Heart left ventricle (tissue), 16 donors: ENCODE measurements at regions not wholly inside any gene's neighbourhood (a gene's known extent, or its start where the extent isn't known, plus 50 kb on each side); places are given as distances from the start of the nearest gene placed in this dataset.
A peak's percentile ranks its signal among the peaks of the same experiment; 100 is the strongest.

ENCODE experiments used
- ATAC-seq, 4 donors: fragments of 200-7000 bp; cut with Tn5 transposase; one replicate each; pipeline ENCODE4 v1.9.1; 2020 to 2022; ENCODE audit warnings: moderate library complexity in 4 of 4, mild to moderate bottlenecking in 3 of 4, moderate number of reproducible peaks in 1 of 4
- DNase-seq, 5 donors: peaks; one replicate each; pipeline ENCODE4 v3.0.0-alpha.2; 2020
- H3K27ac ChIP-seq, 12 donors: fragments of 200-600 bp; sonication (generic) in 4 of 12; one replicate each; pipeline versions ENCODE4 v1.5.0 to v1.8.0; 2016 to 2022; ENCODE audit warnings: mild to moderate bottlenecking in 2 of 12
- H3K27me3 ChIP-seq, 9 donors: fragments of 200-600 bp; sonication (generic) in 2 of 9; one replicate each; pipeline versions ENCODE4 v1.5.1 to v1.8.0; 2016 to 2022; ENCODE audit warnings: mild to moderate bottlenecking in 3 of 9
- H3K36me3 ChIP-seq, 9 donors: fragments of 200-600 bp; sonication (generic) in 2 of 9; one replicate each; pipeline versions ENCODE4 v1.5.0 to v1.8.0; 2018 to 2022; ENCODE audit warnings: mild to moderate bottlenecking in 2 of 9
- H3K4me1 ChIP-seq, 12 donors: fragments of 200-600 bp; sonication (generic) in 4 of 12; one replicate each; pipeline versions ENCODE4 v1.5.0 to v1.8.0; 2016 to 2022; ENCODE audit warnings: mild to moderate bottlenecking in 3 of 12
- H3K4me3 ChIP-seq, 12 donors: fragments of 200-600 bp; sonication (generic) in 4 of 12; one replicate each; pipeline versions ENCODE4 v1.5.0 to v1.8.0; 2017 to 2022; ENCODE audit warnings: mild to moderate bottlenecking in 9 of 12, moderate library complexity in 4 of 12
- H3K9me3 ChIP-seq, 12 donors: fragments of 200-600 bp; sonication (generic) in 4 of 12; one replicate each; pipeline versions ENCODE4 v1.5.0 to v1.8.0; 2016 to 2022; ENCODE audit warnings: mild to moderate bottlenecking in 1 of 12
- CTCF ChIP-seq, 12 donors: fragments of 200-600 bp; sonication (generic) in 4 of 12; IDR thresholded peaks; one replicate each; pipeline versions ENCODE4 v1.5.0 to v1.8.0; 2018 to 2022; ENCODE audit warnings: antibody characterized with exemption in 12 of 12, mild to moderate bottlenecking in 5 of 12
- POLR2A ChIP-seq, 2 donors: fragments of 450-650 bp; IDR thresholded peaks; one replicate each; pipeline ENCODE4 v1.6.1; 2017; ENCODE audit warnings: antibody characterized with exemption in 2 of 2, mild to moderate bottlenecking in 2 of 2, moderate library complexity in 2 of 2
- WGBS, 4 donors: extraction: QIAGEN DNeasy Blood & Tissue Kit in 2 of 4; methylation state at CpG; one replicate each; pipeline versions ENCODE4 v1.1.5 to v1.1.7; 2013 to 2018; 5-methylcytosine and 5-hydroxymethylcytosine counted together
- intact Hi-C, 10 donors: fragments of 100-400 bp; cut with DNase I; formaldehyde crosslinking; loops; one replicate each; pipeline versions ENCODE4 v1.11.1 to v1.14.2; 2022
- donor health status: ischemic (EF 13 %, LVEDD 7.1; RV severe dilation, severe dysfunction).
- donor health status: healthy with polysubstance abuse.
- donor health status: DM: no; HTN: yes; CAD: no.
- donor health status: DM: no; HTN: no; CAD: no.
- donor health status: ischemic (EF 25% LVEDD 6.9; RV normal size, moderate dysfunction).
- donor health status: ischemic (EF 25% LVEDD 5.7; RV mildly dilated, moderate dysfunction).
- donor health status: healthy.
- donor health status: DM: yes; HTN: yes; CAD: no.
- donor health status: ischemic (EF 35%, LVEDD 5.7; RV mildly dilated, moderate dysfunction).
- donor health status: nonischemic (EF 11% LVEDD 7.7; RV severe dilation, severe dysfunction).
- donor health status: DM: yes; HTN: yes; CAD: no.
- donor health status: PGD.
- donor health status: ischemic (EF 29% LVEDD 5.4; RV normal size, mild dysfunction).
- donor health status: nonischemic (EF 23%, LVEDD 6.1; RV moderate dilation, normal function).

GRCh38 chr3:99176169-99176964, 274.9 kb upstream of the DCBLD2 start:
- no peak overlapping the region for H3K4me3 ChIP-seq
- ATAC-seq (no peak), DNase-seq (no peak)
- TF ChIP-seq CTCF (IDR thresholded peaks at IDR 0.05) (no peak), POLR2A (IDR thresholded peaks at IDR 0.05) (no peak)
- H3K9me3 ChIP-seq, result peaks cover 0 to 4% (median 0%) of the 10 kb centered on the region in 12 donors
- H3K36me3 ChIP-seq, result no peaks in the 10 kb centered on the region
- no peaks in the 10 kb centered on the region for H3K4me1 ChIP-seq
- no peak overlapping the region for H3K27ac ChIP-seq
- WGBS, 4 donors, result 72 to 75% (median 75%) methylated on average over 4 of the region's 4 CpGs
- intact Hi-C loops, result loop anchor here in 5 of 10 donors (10.0 kb wide), 3 partner anchors 152 to 362 kb away; no protein-coding TSS in a partner anchor
- no peaks in the 10 kb centered on the region for H3K27me3 ChIP-seq

GRCh38 chr3:99175276-99175812, 273.8 kb upstream of the DCBLD2 start:
- Histone ChIP-seq H3K36me3 (no peaks in the 10 kb centered on the region), H3K27me3 (no peaks in the 10 kb centered on the region), H3K4me3 (no peak overlapping the region), H3K27ac (no peak overlapping the region), H3K4me1 (no peaks in the 10 kb centered on the region), H3K9me3 (peaks cover 0 to 4% (median 0%) of the 10 kb centered on the region in 12 donors)
- DNase-seq (no peak), ATAC-seq (no peak)
- intact Hi-C loops, result loop anchor here in 5 of 10 donors (10.0 kb wide), 3 partner anchors 151 to 361 kb away; no protein-coding TSS in a partner anchor
- TF ChIP-seq CTCF (IDR thresholded peaks at IDR 0.05), result no peak
- TF ChIP-seq POLR2A (IDR thresholded peaks at IDR 0.05), result no peak
- WGBS, 4 donors, result 62 to 70% (median 68%) methylated on average over 4 of the region's 4 CpGs

- Histone ChIP-seq H3K4me3 (no peak overlapping the region), H3K27me3 (no peaks in the 10 kb centered on the region), H3K27ac (no peak overlapping the region), H3K9me3 (peaks cover 0 to 14% (median 0%) of the 10 kb centered on the region in 12 donors), H3K36me3 (no peaks in the 10 kb centered on the region), H3K4me1 (no peaks in the 10 kb centered on the region)
- TF ChIP-seq CTCF (IDR thresholded peaks at IDR 0.05) (peak; percentile 10 to 74 (median 50)), POLR2A (IDR thresholded peaks at IDR 0.05) (no peak)
- WGBS, 4 donors, result 44 to 52% (median 47%) methylated on average over 4 to 5 of the region's 5 CpGs
- ATAC-seq (peak in 2 of 4 donors; percentile 39 to 46), DNase-seq (peak in 3 of 5 donors; percentile 23 to 38 (median 36))
- intact Hi-C loops, result loop anchor here in 9 of 10 donors (5.0 to 10.0 kb wide), 6 partner anchors 146 to 358 kb away; no protein-coding TSS in a partner anchor
These were observed 271.5 kb upstream of the DCBLD2 start for GRCh38 chr3:99172736-99173657.
